Vagina (tissue), 2 donors: ENCODE measurements at regions not wholly inside any gene's neighbourhood (a gene's known extent, or its start where the extent isn't known, plus 50 kb on each side); places are given as distances from the start of the nearest gene placed in this dataset.
"Not testable (repeated sequence)": the region's sequence is repeated elsewhere in the genome, so short reads cannot be mapped to it uniquely, and the experiment has no call there.

Experiments
- DNase-seq, 2 donors: peaks; one replicate each; pipeline ENCODE4 v3.0.0-alpha.2; 2017; ENCODE audit errors: extremely low spot score in 2 of 2
- H3K27ac ChIP-seq: fragments of 200-600 bp; sonication (generic); one replicate; pipeline ENCODE4 v1.5.1; 2019
- H3K27me3 ChIP-seq: fragments of 200-600 bp; sonication (generic); one replicate; pipeline ENCODE4 v1.5.1; 2019
- H3K36me3 ChIP-seq, 2 donors: fragments of 200-600 bp; sonication (generic); one replicate each; pipeline ENCODE4 v1.5.1; 2017 to 2019
- H3K4me1 ChIP-seq: fragments of 200-600 bp; sonication (generic); one replicate; pipeline ENCODE4 v1.5.1; 2019
- H3K4me3 ChIP-seq, 2 donors: fragments of 200-600 bp; sonication (generic); 1 replicate in 1 of 2; 2 replicates in 1 of 2; pipeline ENCODE4 v1.5.1; 2016 to 2019
- H3K9me3 ChIP-seq: fragments of 200-600 bp; sonication (generic); one replicate; pipeline ENCODE4 v1.5.1; 2019
- POLR2A ChIP-seq, 2 donors: fragments of 450-650 bp; IDR thresholded peaks; one replicate each; pipeline ENCODE4 v1.6.1; 2017; ENCODE audit warnings: antibody characterized with exemption in 2 of 2, mild to moderate bottlenecking in 2 of 2, moderate library complexity in 2 of 2
- POLR2AphosphoS5 ChIP-seq, 2 donors: sonication (generic); formaldehyde crosslinking; IDR thresholded peaks; one replicate each; pipeline ENCODE4 v1.9.0; 2017; ENCODE audit warnings: antibody characterized with exemption in 2 of 2, mild to moderate bottlenecking in 2 of 2, low read depth in 1 of 2; ENCODE audit not compliant: insufficient read depth in 1 of 2
- intact Hi-C: fragments of 100-400 bp; cut with DNase I; formaldehyde crosslinking; loops from one replicate; pipeline ENCODE4 v1.15.1; 2023
- TF ChIP-seq, protein P1 (sequence below), 3 experiments: fragments of 450-650 bp in 2 of 3; fragments of 200-600 bp in 1 of 3; sonication (generic) in 1 of 3; IDR thresholded peaks; one replicate each; pipeline ENCODE4 v1.5.1; 2017 to 2019; ENCODE audit warnings: antibody characterized with exemption in 3 of 3, mild to moderate bottlenecking in 2 of 3, moderate library complexity in 2 of 3

DNA sequence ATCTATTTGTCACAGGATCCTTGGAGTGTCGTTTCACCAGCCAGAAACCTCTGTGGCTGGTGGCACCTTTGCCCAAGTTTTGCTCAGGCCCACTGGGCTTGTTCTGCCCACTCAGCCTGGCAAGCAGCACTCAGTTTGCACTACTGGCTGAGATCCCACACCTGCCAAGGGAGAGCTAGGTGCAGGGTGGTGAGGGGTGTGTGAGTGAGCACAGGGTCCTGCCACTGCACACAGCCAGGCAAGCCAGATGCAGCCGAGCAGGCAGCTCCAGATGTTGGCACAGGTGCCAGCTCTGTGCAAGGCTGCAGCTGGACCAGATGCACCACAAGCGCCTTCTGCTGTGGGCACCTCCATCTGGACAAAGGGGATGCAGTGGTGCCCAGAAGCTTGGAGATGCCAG lies 281.7 kb upstream of the UBE2E3 start:
- intact Hi-C loops: no loop called here
- H3K9me3 ChIP-seq: peaks cover 5% of the 10 kb centered on the region
- no peak for TF ChIP-seq POLR2AphosphoS5 (IDR thresholded peaks at IDR 0.05; ENCODE audit: insufficient read depth in 1 of 2, low read depth in 1 of 2)
- no peak for TF ChIP-seq POLR2A (IDR thresholded peaks at IDR 0.05)
- TF ChIP-seq, protein P1, sequence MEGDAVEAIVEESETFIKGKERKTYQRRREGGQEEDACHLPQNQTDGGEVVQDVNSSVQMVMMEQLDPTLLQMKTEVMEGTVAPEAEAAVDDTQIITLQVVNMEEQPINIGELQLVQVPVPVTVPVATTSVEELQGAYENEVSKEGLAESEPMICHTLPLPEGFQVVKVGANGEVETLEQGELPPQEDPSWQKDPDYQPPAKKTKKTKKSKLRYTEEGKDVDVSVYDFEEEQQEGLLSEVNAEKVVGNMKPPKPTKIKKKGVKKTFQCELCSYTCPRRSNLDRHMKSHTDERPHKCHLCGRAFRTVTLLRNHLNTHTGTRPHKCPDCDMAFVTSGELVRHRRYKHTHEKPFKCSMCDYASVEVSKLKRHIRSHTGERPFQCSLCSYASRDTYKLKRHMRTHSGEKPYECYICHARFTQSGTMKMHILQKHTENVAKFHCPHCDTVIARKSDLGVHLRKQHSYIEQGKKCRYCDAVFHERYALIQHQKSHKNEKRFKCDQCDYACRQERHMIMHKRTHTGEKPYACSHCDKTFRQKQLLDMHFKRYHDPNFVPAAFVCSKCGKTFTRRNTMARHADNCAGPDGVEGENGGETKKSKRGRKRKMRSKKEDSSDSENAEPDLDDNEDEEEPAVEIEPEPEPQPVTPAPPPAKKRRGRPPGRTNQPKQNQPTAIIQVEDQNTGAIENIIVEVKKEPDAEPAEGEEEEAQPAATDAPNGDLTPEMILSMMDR (IDR thresholded peaks at IDR 0.05): no peak
- no peak overlapping the region for H3K27ac ChIP-seq
- peaks cover 14% of the 10 kb centered on the region for H3K4me1 ChIP-seq
- H3K27me3 ChIP-seq: no peaks in the 10 kb centered on the region
- no peak overlapping the region for H3K4me3 ChIP-seq
- no peaks in the 10 kb centered on the region for H3K36me3 ChIP-seq
- DNase-seq: no peak

DNA sequence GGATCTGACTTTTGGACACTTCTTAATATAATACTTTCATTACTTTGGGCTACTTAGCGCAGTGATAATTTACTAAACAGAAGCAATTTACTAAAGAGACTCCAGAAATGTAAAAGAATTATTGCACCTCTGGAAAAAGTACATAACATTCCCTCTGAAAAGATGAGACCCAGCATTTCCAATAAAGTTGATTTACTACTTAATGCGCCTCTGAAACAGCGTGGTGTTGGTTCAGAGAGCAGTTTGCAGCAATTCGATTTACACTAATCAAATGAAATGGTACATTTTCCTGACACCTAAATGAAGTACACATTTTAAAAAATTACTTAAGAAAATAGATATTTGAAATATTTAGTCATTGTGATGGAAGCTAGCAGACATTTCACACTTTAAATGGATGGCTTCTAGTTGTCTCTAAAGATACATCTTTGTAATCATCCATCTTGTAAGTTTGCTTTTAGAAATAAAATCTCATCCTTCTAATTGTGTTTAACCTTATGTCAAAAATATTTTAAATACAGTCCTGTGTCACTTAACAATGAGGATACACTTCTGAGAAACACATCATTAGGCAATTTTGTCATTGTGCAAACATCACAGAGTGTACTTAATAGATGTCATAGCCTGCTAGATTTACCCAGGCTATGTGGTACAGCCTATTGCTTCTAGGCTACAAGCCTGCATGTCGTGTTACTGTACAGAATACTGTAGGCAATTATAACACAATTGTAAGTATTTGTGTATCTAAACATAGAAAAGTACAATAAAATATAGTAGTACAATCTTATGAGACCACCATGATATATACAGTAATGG lies 284.6 kb upstream of the UBE2E3 start:
- no peak overlapping the region for H3K27ac ChIP-seq
- TF ChIP-seq POLR2AphosphoS5 (IDR thresholded peaks at IDR 0.05; ENCODE audit: insufficient read depth in 1 of 2, low read depth in 1 of 2): no peak
- DNase-seq: no peak
- H3K9me3 ChIP-seq: no peaks in the 10 kb centered on the region
- H3K4me3 ChIP-seq: no peak overlapping the region
- intact Hi-C loops: no loop called here
- no peaks in the 10 kb centered on the region for H3K36me3 ChIP-seq
- H3K4me1 ChIP-seq: peaks cover 18% of the 10 kb centered on the region
- H3K27me3 ChIP-seq: no peaks in the 10 kb centered on the region

DNA sequence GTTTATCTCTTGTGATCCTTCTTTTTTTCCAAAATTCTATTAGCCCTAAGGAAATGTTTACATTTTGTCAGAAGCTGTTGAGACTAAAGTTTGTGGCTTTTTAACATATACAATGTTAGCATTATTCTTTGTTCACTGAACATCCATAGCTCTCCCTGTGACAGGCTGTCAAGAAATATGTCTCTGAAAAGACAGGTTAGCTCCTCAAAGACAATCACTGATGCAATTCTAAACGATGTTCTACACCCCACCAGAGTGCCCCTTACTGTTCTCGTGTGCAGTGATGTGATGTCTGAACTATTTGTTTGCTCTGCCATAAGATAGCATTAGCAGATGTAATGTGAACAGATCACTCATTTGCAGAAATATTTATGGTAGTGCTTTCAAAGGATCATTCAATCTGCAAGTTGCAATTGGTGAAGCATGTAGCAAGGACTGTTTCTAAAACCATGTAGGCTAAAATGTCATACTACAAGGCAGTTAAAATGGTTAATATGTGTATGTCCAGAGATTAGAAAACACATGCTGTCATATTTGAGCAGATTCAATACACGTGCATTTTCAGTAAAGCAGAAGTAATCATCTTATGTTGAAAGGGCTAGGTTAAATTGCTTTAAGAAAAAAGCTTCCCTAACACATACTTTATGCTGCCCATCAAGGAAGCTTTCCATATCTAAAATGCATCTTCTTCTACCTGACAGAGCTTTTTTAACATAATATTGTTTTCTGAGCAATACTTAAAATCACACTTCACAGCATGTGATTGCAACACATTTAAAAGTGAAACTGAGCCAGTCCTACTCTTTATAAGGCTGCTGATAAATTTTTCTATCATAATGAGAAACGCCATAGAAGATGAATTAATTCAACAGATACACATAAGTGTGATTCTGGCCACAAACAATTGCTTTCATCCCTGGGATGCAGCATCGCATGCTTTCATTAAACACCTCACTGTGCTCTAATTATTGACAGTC lies 285.7 kb upstream of the UBE2E3 start:
- Histone ChIP-seq H3K9me3 (no peaks in the 10 kb centered on the region), H3K4me3 (no peak overlapping the region), H3K4me1 (peaks cover 18% of the 10 kb centered on the region), H3K36me3 (no peaks in the 10 kb centered on the region), H3K27ac (no peak overlapping the region), H3K27me3 (no peaks in the 10 kb centered on the region)
- intact Hi-C loops: no loop called here
- no peak for DNase-seq
- TF ChIP-seq POLR2A (IDR thresholded peaks at IDR 0.05): no peak
- TF ChIP-seq, protein P1 (IDR thresholded peaks at IDR 0.05): no peak
- TF ChIP-seq POLR2AphosphoS5 (IDR thresholded peaks at IDR 0.05; ENCODE audit: insufficient read depth in 1 of 2, low read depth in 1 of 2): no peak

DNA sequence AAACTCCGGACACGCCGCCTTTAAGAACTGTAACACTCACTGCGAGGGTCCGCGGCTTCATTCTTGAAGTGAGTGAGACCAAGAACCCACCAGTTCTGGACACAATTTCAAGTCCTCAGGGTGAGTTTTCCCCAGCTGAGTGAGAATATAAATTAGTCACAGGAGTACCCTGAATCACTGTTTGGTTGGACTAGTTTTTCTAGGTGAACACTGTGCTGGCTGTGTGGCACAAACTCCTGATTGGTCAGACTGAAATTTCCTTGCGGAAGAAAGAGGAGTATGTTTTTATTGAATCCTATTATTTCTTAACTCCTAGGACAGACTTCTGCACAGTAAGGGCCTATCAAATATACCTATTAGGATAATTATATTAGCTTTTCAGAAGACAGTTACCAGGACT lies 288.1 kb upstream of the UBE2E3 start:
- no peak overlapping the region for H3K27ac ChIP-seq
- no peaks in the 10 kb centered on the region for H3K36me3 ChIP-seq
- H3K9me3 ChIP-seq: no peaks in the 10 kb centered on the region
- peaks cover 18% of the 10 kb centered on the region for H3K4me1 ChIP-seq
- H3K27me3 ChIP-seq: no peaks in the 10 kb centered on the region
- H3K4me3 ChIP-seq: no peak overlapping the region
- intact Hi-C loops: no loop called here
- TF ChIP-seq, protein P1 (IDR thresholded peaks at IDR 0.05): no peak
- peak in 1 of 2 donors; percentile 62 for TF ChIP-seq POLR2AphosphoS5 (IDR thresholded peaks at IDR 0.05; ENCODE audit: insufficient read depth in 1 of 2, low read depth in 1 of 2)
- no peak for DNase-seq

DNA sequence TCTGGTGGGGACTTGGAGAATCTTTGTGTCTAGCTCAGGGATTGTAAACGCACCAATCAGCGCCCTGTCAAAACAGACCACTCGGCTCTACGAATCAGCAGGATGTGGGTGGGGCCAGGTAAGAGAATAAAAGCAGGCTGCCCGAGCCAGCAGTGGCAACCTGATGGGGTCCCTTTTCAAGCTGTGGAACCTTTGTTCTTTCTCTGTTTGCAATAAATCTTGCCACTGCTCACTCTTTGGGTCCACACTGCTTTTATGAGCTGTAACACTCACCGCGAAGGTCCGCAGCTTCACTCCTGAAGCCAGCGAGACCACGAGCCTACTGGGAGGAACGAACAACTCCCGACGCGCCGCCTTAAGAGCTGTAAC lies 288.6 kb upstream of the UBE2E3 start:
- DNase-seq, intact Hi-C loops: not testable (repeated sequence)
- H3K4me1 ChIP-seq: peaks cover 18% of the 10 kb centered on the region

DNA sequence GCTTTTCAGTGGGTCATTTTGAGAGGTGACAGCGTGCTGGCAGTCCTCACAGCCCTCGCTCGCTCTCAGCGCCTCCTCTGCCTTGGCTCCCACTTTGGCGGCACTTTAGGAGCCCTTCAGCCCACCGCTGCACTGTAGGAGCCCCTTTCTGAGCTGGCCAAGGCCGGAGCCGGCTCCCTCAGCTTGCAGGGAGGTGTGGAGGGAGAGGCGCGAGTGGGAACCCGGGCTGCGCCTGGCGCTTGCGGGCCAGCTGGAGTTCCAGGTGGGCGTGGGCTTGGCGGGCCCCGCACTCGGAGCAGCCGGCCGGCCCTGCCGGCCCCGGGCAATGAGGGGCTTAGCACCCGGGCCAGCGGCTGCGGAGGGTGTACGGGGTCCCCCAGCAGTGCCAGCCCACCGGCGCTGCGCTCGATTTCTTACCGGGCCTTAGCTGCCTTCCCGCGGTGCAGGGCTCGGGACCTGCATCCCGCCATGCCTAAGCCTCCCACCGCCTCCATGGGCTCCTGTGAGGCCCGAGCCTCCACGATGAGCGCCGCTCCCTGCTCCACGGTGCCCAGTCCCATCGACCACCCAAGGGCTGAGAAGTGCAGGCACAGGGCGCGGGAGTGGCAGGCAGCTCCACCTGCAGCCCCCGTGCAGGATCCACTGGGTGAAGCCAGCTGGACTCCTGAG lies 289.1 kb upstream of the UBE2E3 start:
- DNase-seq, intact Hi-C loops, H3K36me3 ChIP-seq, H3K9me3 ChIP-seq, H3K27ac ChIP-seq, H3K4me3 ChIP-seq, H3K27me3 ChIP-seq: not testable (repeated sequence)
- peaks cover 18% of the 10 kb centered on the region for H3K4me1 ChIP-seq

More for the DNA sequence above, 288.6 kb upstream of the UBE2E3 start:
- not testable (repeated sequence) for H3K36me3 ChIP-seq, H3K27me3 ChIP-seq, H3K4me3 ChIP-seq, H3K9me3 ChIP-seq, H3K27ac ChIP-seq
